K562 (cell line): ENCODE measurements at regions not wholly inside any gene's neighbourhood (a gene's known extent, or its start where the extent isn't known, plus 50 kb on each side); places are given as distances from the start of the nearest gene placed in this dataset.

ENCODE experiments used
- ATAC-seq: fragments of 200-7000 bp; cut with Tn5 transposase; 3 replicates; pipeline ENCODE4 v1.9.1; 2020; ENCODE audit warnings: moderate library complexity
- BruUV-seq: library from RNA; stranded (reverse); fragments of 400-500 nt; replicated peaks from 2 replicates; lab custom pipeline; 2021; lab: Mats Ljungman, UMichigan
- CTCF ChIA-PET: fragments of 300-600 bp; formaldehyde crosslinking; extraction: SDS; loops from one replicate; lab custom pipeline; 2021; ENCODE audit warnings: low intra/inter-chr PET ratio; lab: Yijun Ruan, JAX
- POLR2A ChIA-PET: fragments of 300-600, 350-650 bp; sonication (Branson Sonifier 250); formaldehyde crosslinking; extraction: SDS; loops from one replicate; lab custom pipeline; 2021; ENCODE audit warnings: antibody characterized with exemption, inconsistent platforms; lab: Yijun Ruan, JAX
- DNase-seq, 4 experiments: peaks; one replicate each; pipeline versions ENCODE4 v3.0.0 to v3.0.0-alpha.2; 2011 to 2018; ENCODE audit warnings: low spot score in 3 of 4, mixed read lengths in 3 of 4; ENCODE audit errors: extremely low read depth in 1 of 4
- FAIRE-seq: peaks from 2 replicates; lab custom pipeline; 2011; peaks lifted over from hg19 to GRCh38; lab: Jason Lieb, UNC
- H2AFZ ChIP-seq: 2 replicates; pipeline ENCODE4 v1.6.0; 2011; ENCODE audit warnings: low read depth, low read length, control low read depth, inconsistent platforms
- H3K27ac ChIP-seq: fragments of 200-600 bp; 3 replicates; pipeline ENCODE4 v1.8.0; 2011; ENCODE audit warnings: low read depth, mild to moderate bottlenecking, control low read depth, inconsistent platforms, low read length, moderate library complexity, mixed read lengths; ENCODE audit errors: extremely low read depth
- H3K27me3 ChIP-seq, 2 experiments: fragments of 300-600 bp in 1 of 2; 2 replicates in 1 of 2; 3 replicates in 1 of 2; pipeline versions ENCODE4 v1.6.0 to v1.8.0; 2011; ENCODE audit warnings: inconsistent platforms in 2 of 2, low read length in 2 of 2, mild to moderate bottlenecking in 1 of 2, mixed read lengths in 1 of 2, moderate library complexity in 1 of 2; ENCODE audit not compliant: control insufficient read depth in 2 of 2, insufficient read depth in 2 of 2
- H3K36me3 ChIP-seq: fragments of 300-600 bp; 3 replicates; pipeline ENCODE4 v1.8.0; 2011; ENCODE audit warnings: mild to moderate bottlenecking, low read length, inconsistent platforms; ENCODE audit not compliant: control insufficient read depth, insufficient read depth
- H3K4me1 ChIP-seq, 2 experiments: fragments of 200-600 bp in 1 of 2; replicated peaks in 1 of 2; 2 replicates in 1 of 2; 3 replicates in 1 of 2; pipeline versions ENCODE4 v1.5.1 to v1.8.0; 2011; ENCODE audit warnings: inconsistent platforms in 2 of 2, low read length in 2 of 2, mild to moderate bottlenecking in 1 of 2, mixed read lengths in 1 of 2, moderate library complexity in 1 of 2; ENCODE audit not compliant: control insufficient read depth in 2 of 2, insufficient read depth in 2 of 2
- H3K4me2 ChIP-seq: 2 replicates; pipeline ENCODE4 v1.6.1; 2011; ENCODE audit warnings: low read length, control low read depth, inconsistent platforms, mixed read lengths; ENCODE audit not compliant: insufficient read depth
- H3K4me3 ChIP-seq: fragments of 200-600 bp; sonication (generic), shearing (Covaris generic); 2 replicates; pipeline ENCODE4 v1.5.1; 2016; ENCODE audit warnings: control low read depth, inconsistent platforms
- H3K79me2 ChIP-seq: fragments of 200-600 bp; 3 replicates; pipeline ENCODE4 v1.8.0; 2011; ENCODE audit warnings: low read length, inconsistent platforms; ENCODE audit not compliant: control insufficient read depth, insufficient read depth
- H3K9ac ChIP-seq, 2 experiments: 2 replicates each; pipeline versions ENCODE4 v1.6.0 to v1.6.1; 2011; ENCODE audit warnings: low read depth in 2 of 2, low read length in 2 of 2, control low read depth in 1 of 2, inconsistent platforms in 1 of 2, mild to moderate bottlenecking in 1 of 2, mixed read lengths in 1 of 2; ENCODE audit not compliant: insufficient read depth in 1 of 2
- H3K9me1 ChIP-seq: one replicate; pipeline ENCODE4 v1.6.0; 2011; ENCODE audit warnings: inconsistent platforms, mild to moderate bottlenecking, low read length, moderate library complexity; ENCODE audit not compliant: control insufficient read depth, insufficient read depth
- H3K9me3 ChIP-seq: replicated peaks from 2 replicates; pipeline ENCODE4 v1.5.1; 2011; ENCODE audit warnings: low read depth, low read length, inconsistent platforms; ENCODE audit not compliant: control insufficient read depth, insufficient read depth
- H4K20me1 ChIP-seq: replicated peaks from 2 replicates; pipeline ENCODE4 v1.6.1; 2011; ENCODE audit warnings: low read length, inconsistent platforms, mixed read lengths; ENCODE audit not compliant: control insufficient read depth, insufficient read depth
- CAMTA2 ChIP-seq: fragments of 250-450 bp; sonication (Bioruptor Pico); conservative IDR thresholded peaks from 2 replicates; pipeline ENCODE4 v1.5.1; 2022
- CTBP1 ChIP-seq: fragments of 450-650 bp; IDR thresholded peaks from 2 replicates; pipeline ENCODE4 v1.6.1; 2016; ENCODE audit warnings: borderline replicate concordance
- ZNF140 ChIP-seq: fragments of 250-450 bp; sonication (Bioruptor Pico); IDR thresholded peaks from 2 replicates; pipeline ENCODE4 v1.8.0; 2021; ENCODE audit warnings: moderate library complexity, mild to moderate bottlenecking, inconsistent platforms
- ZNF766 ChIP-seq: fragments of 200-800 bp; sonication (Bioruptor generic); conservative IDR thresholded peaks from 2 replicates; pipeline ENCODE4 v1.6.1; 2016; ENCODE audit warnings: missing genetic modification characterization, missing compliant biosample characterization
- WGBS: fragments of 100-300 bp; shearing (Covaris generic); methylation state at CpG from one replicate; pipeline ENCODE4 v1.1.6; 2016; ENCODE audit warnings: low coverage, mixed read lengths; ENCODE audit not compliant: insufficient coverage; ENCODE audit errors: missing lambda C conversion rate; 5-methylcytosine and 5-hydroxymethylcytosine counted together
- in situ Hi-C: fragments of 300-500 bp; cut with MboI; formaldehyde crosslinking; loops from 4 replicates; pipeline ENCODE4 v1.15.0; 2018; ENCODE audit warnings: inconsistent platforms, mixed read lengths
- intact Hi-C: fragments of 100-400 bp; cut with micrococcal nuclease; formaldehyde crosslinking; loops from 2 replicates; pipeline ENCODE4 v1.14.2; 2022
- TF ChIP-seq, protein P1 (sequence below): fragments of 450-650 bp; IDR thresholded peaks from 2 replicates; pipeline ENCODE4 v1.7.1; 2018; ENCODE audit warnings: mild to moderate bottlenecking, low read depth; ENCODE audit not compliant: partially characterized antibody

DNA sequence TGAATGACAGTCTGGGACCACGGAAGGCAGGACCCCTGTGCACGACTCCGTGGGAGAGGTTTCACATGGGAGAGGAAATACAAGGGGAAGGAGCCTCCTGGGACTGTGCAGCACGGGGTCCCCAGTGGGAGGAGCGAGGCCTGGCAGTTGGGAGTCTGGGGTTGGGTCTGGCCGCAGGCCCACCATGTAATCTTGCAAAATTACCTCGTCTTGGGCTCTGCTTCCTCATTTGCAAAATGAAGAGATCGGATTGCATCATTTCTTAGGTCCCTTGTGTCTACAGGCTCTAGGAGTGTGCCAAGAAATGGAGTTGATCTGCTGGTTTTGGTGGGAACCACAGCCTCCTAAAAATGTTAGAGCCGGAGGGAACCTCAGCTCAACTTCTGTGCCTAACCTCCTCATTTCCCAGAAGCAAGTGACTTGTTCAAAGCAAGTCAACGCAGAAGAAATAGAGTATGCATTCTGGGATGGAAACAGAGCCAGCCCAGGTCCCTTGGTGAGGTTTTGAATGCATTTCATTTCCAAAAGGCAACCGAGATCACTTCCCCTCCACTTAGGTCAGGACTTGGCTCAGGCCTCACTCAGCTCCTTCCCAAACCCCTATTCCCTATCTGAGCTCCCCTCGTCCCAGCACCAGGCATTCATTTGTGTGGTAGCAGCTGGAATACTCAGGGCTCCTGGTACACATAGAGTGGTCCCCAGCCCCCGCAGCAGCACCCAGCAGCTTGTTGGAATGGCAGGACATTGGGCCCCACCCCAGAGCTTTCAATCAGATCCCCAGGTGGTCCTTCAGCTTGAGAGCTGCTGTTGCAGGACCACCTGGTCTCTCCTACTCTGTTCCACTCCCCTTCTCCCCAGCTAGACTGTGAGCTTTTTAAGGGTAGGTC, 267.7 kb downstream of the XXYLT1 start (continued):
- TF ChIP-seq ZNF766 (CRISPR knock-in tag) = 0 out of 2 replicates have a peak, but pooled peaks have one; percentile 32
- no peak for TF ChIP-seq ZNF140 (CRISPR knock-in tag)
- TF ChIP-seq CAMTA2 (CRISPR knock-in tag) = no peak

DNA sequence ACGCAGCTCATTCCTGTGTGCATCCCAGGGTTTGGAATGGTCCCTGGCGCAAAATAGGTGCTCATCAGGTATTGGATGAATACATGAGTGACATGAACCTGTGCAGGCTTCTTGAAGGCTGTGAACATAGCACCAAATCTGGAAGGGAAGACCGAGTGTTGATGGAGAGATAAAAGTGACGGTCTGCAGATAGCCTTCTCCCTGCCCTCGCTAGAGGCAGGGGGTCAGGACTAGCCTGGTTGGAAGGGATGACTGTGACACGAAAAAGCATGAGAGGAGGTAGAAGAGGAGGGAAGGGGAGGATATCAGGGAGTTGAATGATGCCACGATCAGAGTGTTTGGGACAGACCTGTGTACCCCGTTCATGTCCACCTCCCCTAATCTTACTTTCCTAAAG, 267.1 kb downstream of the XXYLT1 start:
- 13% methylated on average over 8 of the region's 8 CpGs for WGBS
- H3K4me3 ChIP-seq = no peak overlapping the region
- no peak overlapping the region for H2AFZ ChIP-seq
- no peak overlapping the region for H3K27ac ChIP-seq
- TF ChIP-seq CTBP1 = peak; percentile 48; the same call in 1 of the 2 replicates
- TF ChIP-seq, protein P1, sequence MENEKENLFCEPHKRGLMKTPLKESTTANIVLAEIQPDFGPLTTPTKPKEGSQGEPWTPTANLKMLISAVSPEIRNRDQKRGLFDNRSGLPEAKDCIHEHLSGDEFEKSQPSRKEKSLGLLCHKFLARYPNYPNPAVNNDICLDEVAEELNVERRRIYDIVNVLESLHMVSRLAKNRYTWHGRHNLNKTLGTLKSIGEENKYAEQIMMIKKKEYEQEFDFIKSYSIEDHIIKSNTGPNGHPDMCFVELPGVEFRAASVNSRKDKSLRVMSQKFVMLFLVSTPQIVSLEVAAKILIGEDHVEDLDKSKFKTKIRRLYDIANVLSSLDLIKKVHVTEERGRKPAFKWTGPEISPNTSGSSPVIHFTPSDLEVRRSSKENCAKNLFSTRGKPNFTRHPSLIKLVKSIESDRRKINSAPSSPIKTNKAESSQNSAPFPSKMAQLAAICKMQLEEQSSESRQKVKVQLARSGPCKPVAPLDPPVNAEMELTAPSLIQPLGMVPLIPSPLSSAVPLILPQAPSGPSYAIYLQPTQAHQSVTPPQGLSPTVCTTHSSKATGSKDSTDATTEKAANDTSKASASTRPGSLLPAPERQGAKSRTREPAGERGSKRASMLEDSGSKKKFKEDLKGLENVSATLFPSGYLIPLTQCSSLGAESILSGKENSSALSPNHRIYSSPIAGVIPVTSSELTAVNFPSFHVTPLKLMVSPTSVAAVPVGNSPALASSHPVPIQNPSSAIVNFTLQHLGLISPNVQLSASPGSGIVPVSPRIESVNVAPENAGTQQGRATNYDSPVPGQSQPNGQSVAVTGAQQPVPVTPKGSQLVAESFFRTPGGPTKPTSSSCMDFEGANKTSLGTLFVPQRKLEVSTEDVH = no peak
- intact Hi-C loops = loop anchor here (1.0 kb wide), 1 partner anchor 255 kb away; no protein-coding TSS in a partner anchor
- FAIRE-seq (no peak), DNase-seq (no peak), ATAC-seq (no peak)
- H3K36me3 ChIP-seq = no peaks in the 10 kb centered on the region
- ChIA-PET CTCF (no interaction called here), POLR2A (no interaction called here)
- H3K9ac ChIP-seq = no peak overlapping the region
- no peaks in the 10 kb centered on the region for H3K9me1 ChIP-seq
- H3K4me1 ChIP-seq = peaks cover 3 to 14% of the 10 kb centered on the region in 2 experiments; a peak in 4 of 5 replicates
- H3K79me2 ChIP-seq = no peaks in the 10 kb centered on the region
- peaks cover 24 to 59% of the 10 kb centered on the region in 2 experiments for H3K27me3 ChIP-seq
- no TSS peak for BruUV-seq
- in situ Hi-C loops = no loop called here
- H4K20me1 ChIP-seq = no peaks in the 10 kb centered on the region
- H3K9me3 ChIP-seq = no peaks in the 10 kb centered on the region
- H3K4me2 ChIP-seq = no peak overlapping the region
